Stimulated activated CD8-positive, alpha-beta memory T cell treated with anti-CD3 and anti-CD28 coated beads, Interleukin-7, amount 100 ng/mL, for 4 hours (primary cell): ENCODE measurements at regions not wholly inside any gene's neighbourhood (a gene's known extent, or its start where the extent isn't known, plus 50 kb on each side); places are given as distances from the start of the nearest gene placed in this dataset.
A peak's percentile ranks its signal among the peaks of the same experiment; 100 is the strongest.

Source experiments
- DNase-seq, 2 donors: peaks; one replicate each; pipeline ENCODE4 v3.0.0-alpha.2; 2020; ENCODE audit warnings: low read depth in 2 of 2

DNA sequence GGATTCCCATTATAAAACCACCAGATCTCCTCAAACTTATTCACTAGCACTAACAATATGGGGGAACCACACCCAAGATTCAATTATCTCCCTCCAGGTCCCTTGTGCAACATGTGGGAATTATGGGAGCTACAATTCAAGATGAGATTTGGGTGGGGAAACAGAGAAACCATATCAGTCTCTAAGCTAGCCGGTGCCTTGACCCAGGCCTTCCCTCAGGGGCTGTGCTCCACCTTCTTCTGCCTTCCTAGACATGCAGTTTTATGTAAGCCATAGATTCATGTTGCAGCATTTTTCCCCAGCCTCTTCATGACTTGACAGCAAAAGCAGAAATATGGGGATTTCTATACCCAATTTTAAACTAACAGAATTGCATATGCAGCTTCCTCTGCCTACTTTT, 559.2 kb downstream of the TNS1 start:
- no peak for DNase-seq

DNA sequence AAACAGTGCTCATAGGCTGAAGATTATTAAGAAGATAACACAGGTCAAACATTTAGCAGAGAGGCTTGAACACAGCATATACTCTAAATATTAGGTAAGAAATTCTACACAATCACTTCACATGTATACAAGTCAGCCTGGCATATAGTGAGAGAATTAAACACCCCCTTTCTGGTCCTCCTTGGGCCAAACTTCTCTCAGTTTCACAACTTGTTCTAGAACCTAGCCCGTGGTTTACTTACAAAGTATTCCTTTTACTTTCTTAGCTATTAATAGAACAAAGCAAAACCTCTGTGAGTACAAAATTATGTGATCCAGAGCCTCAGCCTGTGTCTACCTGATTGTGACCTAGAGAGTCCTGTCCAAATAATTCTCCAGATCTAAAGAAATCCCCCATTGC, 562.8 kb downstream of the TNS1 start:
- DNase-seq, result no peak

DNA sequence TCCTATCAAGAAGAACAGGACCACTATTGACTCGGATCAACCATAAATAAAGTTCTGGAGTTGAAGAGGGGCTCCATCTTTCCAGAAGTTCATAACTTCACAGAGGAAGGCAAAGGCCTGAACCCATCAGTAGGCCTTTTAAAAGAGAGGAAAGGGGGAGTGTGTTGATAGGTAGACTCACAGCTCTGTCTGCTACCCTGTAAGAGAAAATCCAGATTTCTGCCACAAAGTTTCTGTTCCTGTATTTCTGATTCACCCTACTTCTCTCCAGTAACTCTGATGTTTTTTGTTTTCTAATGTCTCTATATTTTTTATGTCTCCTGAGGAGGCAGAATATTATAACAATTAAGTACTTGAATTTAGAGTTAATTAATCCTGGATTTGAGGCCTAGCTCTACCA, 564.0 kb downstream of the TNS1 start:
- DNase-seq, result no peak

DNA sequence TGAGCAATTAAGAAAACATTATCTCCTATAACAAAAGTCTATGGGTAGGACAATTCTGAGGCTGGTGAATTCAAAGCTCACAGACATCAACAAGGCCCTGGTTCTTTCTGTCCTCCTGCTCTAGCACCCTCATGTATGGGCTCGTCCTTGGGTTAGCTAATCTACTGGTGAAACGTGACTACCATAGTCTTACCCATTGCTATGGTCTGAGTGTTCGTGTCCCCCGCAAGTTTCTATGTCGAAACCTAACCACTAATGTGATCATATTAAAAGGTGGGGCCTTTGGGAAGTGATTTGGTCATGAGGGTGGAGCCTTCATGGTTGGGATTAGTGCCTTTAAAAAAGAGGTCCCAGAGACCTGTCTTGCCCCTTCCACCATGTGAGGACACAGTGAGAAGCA, 564.7 kb downstream of the TNS1 start:
- no peak for DNase-seq

DNA sequence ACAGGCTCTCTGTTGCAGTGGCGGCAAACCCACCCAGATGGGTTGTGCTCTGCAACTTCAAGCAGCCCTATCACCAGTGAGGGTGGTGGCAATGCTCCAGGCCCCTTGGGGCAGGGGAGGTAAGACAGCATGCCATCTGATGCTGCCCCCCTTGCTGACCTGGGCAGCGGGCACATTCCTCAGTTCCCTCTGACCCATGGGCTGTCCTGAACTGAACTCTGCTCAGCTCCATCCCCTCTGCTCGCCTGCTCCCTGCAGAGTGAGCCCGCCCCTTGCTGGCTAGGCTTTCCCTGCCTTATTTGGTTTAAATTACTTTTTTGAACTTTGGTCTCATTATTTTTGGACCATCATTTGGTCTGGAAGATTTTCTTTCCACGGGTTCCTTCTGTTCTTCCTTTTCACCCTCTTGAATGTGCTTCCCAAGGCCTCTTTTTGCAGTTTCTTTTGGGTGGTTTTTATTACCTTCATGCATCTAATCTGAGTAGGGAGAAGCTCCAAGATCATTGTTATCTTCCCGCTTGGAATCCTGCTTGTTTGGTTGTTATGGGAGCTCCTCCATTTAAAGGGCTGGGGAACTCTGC, 565.4 kb downstream of the TNS1 start:
- no peak for DNase-seq

DNA sequence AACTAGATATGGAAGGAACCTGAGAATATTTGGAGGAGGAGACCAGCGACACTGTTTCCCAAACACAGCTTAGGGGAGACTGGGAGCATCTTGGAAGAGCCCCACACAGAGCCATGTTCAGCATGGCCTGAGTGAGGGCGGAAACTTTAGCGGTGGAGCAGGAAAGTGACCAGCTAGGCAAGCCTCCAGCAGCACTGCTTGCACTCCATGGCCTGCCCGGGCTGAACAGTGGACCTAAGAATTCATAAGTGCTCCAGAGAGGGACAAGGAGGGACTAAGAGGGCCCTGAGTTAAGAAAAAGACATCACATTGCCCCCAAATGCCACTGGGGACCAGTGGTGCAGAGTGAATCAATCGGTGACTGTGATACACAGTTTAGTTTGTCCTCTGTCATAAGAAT, 566.4 kb downstream of the TNS1 start:
- DNase-seq, result no peak

DNA sequence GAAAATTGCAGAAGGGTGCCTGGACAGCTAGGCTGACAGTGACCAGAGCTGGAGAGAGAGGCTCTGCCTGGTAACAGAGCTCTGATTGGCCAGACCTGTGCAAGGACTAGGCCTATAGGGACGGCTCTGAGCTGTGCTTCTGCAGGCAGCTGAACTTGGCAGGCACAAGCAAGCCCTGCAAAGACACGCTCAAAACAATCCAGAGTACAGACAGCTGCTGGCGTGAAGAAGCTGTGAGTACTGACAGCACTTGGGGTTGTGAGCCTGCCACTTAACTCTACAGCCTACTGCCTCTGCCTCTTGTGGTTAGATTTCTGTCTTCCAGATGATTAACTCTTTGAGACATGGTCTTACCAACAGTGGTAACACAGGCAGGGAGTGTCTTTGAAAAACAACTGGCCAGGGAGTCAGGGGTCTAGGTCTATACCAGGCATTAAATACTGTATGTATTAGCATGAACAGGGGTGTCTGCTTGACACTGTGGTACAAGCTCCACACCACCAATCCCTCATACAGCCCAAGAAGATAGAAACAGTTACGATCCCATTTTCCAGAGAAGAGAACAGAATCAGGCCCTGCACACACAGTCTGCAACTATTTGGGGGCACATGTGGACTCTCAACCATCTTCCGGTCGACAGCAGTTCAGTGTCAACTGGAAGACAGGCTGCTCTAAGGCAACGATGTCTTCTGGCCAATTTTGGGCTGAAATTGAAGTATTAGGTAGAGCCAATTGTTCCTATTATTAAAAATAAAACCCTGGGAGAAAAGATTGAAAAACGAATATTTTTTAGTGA, 568.4 kb downstream of the TNS1 start:
- DNase-seq, result peak in 1 of 2 donors; percentile 2

DNA sequence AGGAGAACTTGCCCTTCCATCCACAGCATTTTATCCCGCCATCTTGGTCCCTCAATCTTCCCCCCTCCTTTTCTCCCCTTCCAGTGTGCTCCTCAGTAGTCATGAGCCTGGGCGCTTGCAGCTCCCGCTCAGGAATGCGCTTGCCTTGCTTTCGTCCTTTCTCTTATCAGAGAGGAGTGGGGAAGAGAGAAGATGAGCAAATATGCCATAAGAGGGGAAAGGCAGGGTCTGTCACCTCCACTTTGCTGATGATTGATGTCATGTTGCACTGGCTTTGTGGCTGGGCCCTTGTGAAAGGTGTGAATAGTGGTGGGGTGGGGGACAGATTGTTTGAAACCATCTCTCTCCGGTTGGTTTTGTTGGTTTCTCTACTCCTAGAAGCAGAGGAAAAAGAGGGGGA, 569.3 kb downstream of the TNS1 start:
- DNase-seq, result no peak

DNA sequence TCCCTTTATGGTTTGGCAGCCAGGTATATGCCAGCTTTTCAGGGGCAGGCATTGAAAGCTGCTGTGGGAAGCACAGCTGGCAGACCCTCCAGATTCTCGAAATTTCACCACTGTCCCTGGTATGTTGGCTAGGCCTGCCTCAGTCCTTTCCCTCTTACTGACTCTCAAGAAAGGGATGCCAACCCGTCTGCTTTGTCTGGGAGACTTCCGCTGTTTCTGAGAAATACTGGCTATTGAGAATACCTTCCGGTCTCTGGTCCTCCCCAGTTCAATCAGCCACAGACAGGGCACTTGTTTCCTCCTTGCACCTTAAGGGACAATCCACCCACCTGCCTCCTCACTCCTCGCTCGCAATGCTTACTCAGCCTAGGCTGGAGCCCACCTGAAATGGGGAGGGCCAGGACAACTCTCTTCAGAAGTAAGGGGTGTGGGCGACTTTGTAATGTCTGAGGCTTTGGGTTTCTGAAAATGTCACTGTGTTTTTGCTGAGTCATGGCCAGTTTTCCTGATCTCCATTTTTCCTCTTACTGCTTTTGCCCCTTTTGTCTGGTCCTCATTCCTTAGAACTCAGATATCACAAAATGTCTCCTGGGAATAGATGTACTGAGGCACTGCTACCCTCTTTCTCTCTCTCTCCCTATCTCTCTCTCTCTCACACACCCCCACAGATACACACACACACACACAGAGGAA, 571.1 kb downstream of the TNS1 start:
- DNase-seq, result no peak

DNA sequence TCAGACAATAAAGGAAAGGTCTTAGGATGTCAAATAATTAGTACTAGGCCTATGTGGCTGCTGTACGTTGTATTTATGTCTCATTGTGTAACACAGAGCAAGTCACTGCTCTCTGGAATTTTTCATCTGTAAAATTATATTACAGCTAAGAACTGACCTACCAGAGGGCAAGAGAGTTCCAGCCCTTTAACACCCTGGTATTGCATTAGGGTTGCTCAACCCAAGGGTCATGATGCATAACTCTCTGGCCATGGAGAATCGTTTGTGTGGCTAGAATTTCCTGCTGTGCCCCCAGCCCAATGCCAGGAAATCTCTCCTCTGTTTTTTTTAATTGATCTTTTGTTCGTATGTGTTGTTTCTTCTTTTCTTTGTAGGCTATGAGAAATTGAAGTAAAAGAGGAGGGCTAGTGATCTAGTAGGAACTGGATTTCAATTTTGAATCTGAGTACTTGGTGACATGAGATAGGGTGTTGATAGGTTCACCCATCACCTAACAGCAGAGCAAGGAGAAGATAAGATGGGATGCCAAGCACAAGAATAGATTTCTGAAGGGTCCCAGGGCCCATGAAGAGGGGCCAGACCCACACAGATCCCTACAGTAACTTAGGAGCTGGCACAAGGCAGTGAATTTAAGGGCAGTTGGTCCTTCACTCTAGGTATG, 571.2 kb upstream of the TNP1 start:
- DNase-seq, result no peak

DNA sequence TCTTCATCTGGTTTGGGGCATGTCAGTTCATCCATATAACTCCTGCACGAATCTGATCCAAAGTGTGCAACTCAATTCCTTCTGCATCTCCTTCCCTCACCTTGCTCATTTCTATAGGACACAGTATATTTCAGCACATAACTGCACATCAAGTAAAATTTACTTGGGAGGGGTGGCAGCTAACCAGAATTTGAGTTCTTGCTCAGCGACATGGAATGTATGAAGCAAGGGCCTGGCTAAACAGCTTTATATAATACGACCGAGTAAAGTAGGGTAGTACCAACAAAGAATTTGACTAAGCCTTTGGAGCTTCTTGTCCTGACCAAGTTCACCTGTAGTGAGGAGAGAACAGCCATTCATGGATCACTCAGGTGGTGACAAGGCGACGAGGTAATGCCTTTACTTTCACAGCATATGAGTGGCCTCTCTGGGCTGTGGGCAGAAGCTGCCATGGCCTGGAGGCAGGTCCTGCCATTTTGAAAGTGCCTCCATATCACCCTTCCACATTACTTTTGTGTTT, 570.2 kb upstream of the TNP1 start:
- no peak for DNase-seq

DNA sequence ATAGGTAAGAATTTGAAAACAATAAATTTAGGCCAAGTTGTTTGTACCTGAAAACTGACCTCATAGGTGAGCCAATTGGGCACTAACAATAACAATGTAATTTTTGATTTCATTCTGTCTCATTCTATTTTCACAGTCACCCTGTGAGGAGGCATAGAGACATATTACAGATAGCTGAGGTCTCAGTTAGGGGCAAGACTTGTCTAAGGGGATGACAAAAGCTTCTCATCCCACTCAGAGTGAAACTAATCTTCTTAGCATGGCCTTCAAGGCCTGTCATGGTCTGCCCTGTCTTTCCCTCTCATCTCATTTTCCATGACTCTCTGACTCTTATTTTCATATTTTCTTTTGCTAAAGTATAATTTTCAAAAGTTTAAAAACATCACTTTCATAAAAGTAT, 562.0 kb upstream of the TNP1 start:
- no peak for DNase-seq

DNA sequence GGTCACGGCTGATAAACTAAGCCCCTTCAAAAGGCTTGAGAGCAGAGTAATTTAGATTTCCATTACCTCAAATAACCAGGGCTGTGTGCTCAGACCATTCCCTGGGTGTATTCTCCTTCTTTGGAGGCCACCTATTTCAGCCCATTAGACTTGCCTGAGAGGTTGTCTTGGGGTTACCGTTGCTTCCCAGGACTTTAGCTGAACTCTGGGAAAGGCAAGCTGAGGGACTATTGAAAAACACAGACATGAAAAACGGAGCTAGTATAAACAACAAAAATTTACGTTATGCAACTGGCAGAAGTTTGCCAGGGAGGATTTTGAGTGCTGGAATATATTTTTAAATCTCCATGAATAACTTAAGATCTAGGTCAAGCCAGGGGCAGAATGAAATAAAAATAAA, 561.0 kb upstream of the TNP1 start:
- no peak for DNase-seq

DNA sequence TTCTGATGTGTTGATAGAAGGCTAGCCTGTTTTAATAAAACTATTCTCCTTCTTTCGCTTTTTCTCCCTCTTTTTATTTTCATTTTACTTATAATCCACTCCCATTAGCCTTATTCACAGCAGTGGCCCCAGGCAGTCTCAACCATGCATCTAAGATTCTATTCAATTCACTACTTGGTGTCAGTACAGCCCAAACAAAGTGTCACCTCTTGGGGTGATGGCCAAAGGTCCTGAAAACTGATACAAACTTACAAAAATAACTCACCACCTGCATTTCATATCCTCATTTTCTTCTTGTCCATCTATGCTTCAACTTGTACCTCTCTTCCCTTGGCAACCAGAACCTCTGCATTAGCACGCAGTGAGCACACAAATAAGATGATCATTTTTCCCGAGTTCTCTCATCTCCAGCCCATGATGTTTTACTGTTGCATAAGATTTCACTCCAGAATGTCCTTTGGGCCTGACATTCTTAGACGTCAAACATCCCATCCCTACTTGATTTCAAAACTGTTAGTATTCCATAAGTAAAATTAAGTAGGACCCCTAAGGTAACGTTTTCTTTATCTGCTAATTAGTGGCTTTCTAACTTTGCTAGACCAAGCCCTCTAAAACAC, 559.3 kb upstream of the TNP1 start:
- no peak for DNase-seq

DNA sequence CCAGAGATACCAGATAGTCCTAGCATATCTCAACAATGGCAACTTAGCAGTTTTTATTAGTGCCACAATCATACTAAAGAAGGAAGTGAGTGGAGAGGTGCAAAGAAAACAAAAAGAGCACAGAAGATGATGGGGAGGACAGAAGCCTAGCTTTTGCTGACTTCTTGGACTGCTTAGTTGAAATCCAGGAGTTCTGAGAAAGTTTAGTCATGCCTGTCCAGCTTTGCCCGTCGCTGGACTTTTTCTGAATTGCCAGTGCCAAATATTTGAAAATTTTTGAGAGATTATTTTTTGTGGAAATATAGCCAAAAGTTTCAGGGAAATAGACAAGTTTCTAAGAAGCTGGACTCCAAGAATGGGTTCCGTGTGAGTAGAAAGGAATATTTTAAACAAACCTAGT, 558.7 kb upstream of the TNP1 start:
- no peak for DNase-seq

DNA sequence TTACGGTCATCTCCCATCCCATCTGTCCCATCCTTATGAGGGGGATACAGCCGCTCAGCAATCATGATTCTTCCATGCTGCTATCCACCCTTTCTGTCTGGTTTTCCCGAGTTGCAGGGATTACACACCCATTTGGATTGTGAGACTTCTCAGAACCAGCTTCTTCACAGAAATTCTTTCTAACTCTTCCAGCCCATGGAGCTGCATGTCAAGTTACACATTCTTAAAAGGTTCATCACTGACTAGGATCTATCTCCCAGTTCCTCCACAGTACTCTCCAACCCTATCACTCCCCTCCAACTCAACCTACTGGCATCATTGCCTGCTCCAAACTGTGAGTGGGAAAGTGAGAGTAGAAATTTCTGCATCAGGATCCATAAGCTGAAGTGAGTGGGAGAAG, 558.2 kb upstream of the TNP1 start:
- DNase-seq, result no peak

DNA sequence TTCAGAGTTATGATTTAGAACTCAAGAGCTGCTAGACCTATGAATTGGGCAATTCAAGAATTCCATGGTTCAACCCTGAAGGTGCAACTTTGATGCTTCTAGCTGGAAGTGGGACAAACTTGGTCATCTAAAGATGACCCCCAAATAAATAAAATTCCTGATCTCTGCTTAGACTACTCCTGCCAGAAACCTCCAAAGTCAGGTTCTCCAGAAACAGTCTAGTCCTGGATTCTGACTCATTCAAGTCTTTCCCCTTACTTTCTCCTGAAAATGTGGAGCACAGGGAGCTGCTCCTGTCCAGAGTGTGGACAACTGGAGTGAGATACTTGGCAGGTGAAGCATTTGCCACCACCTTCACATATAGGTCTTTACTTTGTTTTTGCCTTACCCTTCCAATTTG, 557.7 kb upstream of the TNP1 start:
- no peak for DNase-seq

DNA sequence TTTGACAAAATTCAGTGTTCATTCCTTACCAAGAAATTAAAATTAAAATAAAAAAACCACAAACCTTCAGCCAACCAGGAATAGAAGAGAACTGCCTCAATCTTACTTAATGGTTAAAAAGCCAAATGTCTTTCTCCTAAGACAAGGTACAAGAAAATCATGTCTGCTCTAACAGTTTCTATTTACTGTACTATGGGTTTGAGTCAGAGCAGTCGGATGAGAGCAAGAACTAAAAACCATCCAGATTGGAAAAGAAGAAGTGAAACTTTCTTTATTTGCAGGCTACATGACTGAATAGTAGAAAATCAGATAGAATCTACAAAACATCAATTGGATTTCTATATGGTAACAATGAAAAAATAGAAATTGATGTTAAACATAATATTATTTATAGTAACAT, 555.5 kb upstream of the TNP1 start:
- no peak for DNase-seq

DNA sequence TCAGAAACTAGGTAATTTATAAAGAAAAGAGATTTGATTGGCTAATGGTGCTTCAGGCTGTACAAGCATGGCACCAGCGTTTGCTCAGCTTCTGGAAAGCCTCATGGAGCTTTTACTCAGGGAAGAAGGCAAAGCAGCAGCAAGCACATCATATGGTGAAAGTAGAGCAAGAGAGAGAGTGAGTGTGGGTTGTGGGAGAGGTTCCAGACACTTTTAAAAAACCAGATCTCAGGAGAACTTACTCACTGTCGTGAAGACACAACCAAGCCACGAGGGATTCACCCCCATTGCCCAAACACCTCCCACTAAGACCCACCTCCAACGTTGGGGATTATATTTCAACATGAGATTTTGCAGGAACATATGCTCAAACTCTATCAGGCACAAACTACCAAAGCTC, 554.6 kb upstream of the TNP1 start:
- no peak for DNase-seq

DNA sequence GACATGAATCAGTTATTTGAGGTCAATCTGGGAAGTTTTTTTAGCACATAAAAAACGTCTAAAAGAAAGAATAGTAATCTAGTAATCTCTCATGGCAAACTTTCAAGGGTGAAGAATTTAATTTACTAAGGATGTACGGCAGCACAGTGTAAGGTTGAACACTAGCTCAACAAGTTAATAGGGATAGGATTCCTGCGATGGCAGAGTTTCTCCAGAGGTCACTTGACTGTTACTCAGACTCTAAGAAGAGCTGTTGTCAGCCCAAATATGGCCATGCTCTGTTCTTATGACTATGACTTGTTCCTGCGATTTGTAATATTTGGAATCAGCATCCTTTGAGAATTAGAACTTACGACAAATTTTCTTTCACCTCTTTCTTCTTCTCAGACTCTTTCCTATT, 553.3 kb upstream of the TNP1 start:
- no peak for DNase-seq

DNA sequence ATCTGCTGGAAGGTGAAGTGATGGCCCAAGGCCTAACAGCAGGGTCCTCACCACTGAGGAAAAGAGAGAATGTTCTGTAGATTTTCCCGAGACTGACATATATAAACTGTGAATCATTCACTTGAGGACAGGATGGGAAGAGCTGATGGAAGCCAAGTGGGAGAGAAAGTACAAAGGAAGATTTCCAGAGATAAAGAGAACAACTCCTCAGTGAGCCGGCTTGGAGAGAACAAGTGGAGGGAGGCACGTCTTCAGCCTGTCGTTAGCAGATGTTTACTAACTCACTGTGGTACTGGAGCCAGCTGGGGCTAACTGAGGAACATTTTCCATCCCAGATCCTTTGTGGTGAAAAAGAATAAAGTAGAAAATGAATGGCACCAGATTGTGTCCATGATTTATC, 552.9 kb upstream of the TNP1 start:
- no peak for DNase-seq

DNA sequence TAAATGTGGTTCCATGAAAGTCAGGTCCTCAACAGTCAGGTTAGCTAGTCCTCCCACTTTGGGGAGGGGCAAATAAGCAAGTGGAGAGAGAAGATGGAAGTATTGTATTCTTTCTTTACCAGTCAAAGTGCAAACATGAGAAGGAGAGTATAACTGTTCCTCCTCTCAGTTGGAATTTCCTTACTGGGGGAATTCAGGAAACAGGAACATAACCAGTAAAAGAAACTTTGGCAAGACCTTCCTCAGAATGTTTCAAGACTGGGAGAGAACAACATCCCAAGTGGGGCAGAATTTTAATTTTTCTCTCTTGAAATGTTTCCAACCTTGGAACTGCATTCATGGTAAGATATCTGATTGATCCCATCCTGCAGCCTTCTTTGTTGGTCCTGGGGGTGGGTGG, 552.4 kb upstream of the TNP1 start:
- no peak for DNase-seq
